ENCODE measurements at regions not wholly inside any gene's neighbourhood (a gene's known extent, or its start where the extent isn't known, plus 50 kb on each side); places are given as distances from the start of the nearest gene placed in this dataset.

DNA sequence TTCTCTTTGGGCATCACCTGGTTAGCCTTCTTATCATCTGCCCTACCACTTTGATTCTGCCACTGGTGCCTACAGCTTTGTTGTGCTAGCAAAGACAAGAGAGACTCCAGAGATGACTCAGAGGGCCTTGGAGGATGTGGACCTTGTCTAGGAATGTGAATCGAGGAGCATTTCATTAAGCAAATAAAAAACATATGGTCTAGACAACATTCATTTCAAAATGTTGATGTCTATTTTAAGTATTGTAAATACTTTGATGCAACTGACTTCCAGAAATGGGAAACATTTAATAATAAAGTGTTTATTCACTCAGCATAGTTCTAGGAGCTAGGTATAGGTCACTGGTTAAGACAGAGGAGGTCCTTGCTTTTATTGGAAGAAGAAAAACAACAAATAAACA lies 195.5 kb downstream of the CDCA7 start:
- TF ChIP-seq CTCF (conservative IDR thresholded peaks at IDR 0.05), result no peak
- Mint-ChIP-seq H3K36me3 (no peaks in the 10 kb centered on the region), H3K4me3 (no peak overlapping the region), H3K27ac (no peak overlapping the region), H3K27me3 (peaks cover 14% of the 10 kb centered on the region), H3K9me3 (peaks cover 14% of the 10 kb centered on the region), H3K4me1 (ENCODE audit: unreplicated experiment) (peaks cover 9% of the 10 kb centered on the region)
- no peak for DNase-seq (ENCODE audit: extremely low spot score, unreplicated experiment)

- DNase-seq (ENCODE audit: extremely low spot score, unreplicated experiment), result no peak
- Mint-ChIP-seq H3K4me1 (ENCODE audit: unreplicated experiment) (peaks cover 26% of the 10 kb centered on the region), H3K4me3 (no peak overlapping the region), H3K36me3 (no peaks in the 10 kb centered on the region), H3K9me3 (peaks cover 14% of the 10 kb centered on the region), H3K27me3 (peaks cover 13% of the 10 kb centered on the region), H3K27ac (no peak overlapping the region)
- TF ChIP-seq CTCF (conservative IDR thresholded peaks at IDR 0.05), result no peak
Observed at GRCh38 chr2:173552531-173552930, 197.9 kb downstream of the CDCA7 start.

GRCh38 chr2:173553593-173553992 lies 198.9 kb downstream of the CDCA7 start:
- Mint-ChIP-seq H3K27me3 (peaks cover 10% of the 10 kb centered on the region), H3K4me3 (no peak overlapping the region), H3K9me3 (peaks cover 14% of the 10 kb centered on the region), H3K4me1 (ENCODE audit: unreplicated experiment) (peaks cover 26% of the 10 kb centered on the region), H3K36me3 (no peaks in the 10 kb centered on the region), H3K27ac (no peak overlapping the region)
- no peak for TF ChIP-seq CTCF (conservative IDR thresholded peaks at IDR 0.05)
- DNase-seq (ENCODE audit: extremely low spot score, unreplicated experiment), result no peak

- Mint-ChIP-seq H3K36me3 (no peaks in the 10 kb centered on the region), H3K27me3 (peaks cover 10% of the 10 kb centered on the region), H3K9me3 (peaks cover 8% of the 10 kb centered on the region), H3K27ac (peak overlapping the region; percentile 0), H3K4me1 (ENCODE audit: unreplicated experiment) (peaks cover 26% of the 10 kb centered on the region), H3K4me3 (peak overlapping the region; percentile 23)
- no peak for DNase-seq (ENCODE audit: extremely low spot score, unreplicated experiment)
- TF ChIP-seq CTCF (conservative IDR thresholded peaks at IDR 0.05), result no peak
Observed at GRCh38 chr2:173555833-173556232, 201.2 kb downstream of the CDCA7 start.

DNA sequence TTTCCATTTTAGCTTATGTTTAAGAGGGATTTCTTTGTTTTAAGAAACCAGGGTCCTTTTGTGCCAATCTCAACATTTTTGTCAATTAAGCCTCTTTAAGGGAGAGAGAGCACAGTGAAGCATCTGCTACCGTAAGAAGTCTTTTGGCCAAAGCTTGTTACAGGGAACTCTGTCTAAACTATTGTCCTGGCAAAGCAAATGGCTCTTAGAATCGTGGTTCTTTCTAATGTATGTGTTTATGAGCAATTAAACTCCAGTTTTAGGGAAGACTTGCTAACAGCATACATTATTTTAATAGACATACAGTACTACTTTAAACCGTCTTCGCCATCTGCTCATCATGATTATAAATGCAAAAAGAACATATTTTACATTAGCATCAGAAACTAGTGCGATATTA lies 202.1 kb downstream of the CDCA7 start:
- no peak overlapping the region for H3K27ac Mint-ChIP-seq
- peaks cover 26% of the 10 kb centered on the region for H3K4me1 Mint-ChIP-seq (ENCODE audit: unreplicated experiment)
- DNase-seq (ENCODE audit: extremely low spot score, unreplicated experiment), result no peak
- no peaks in the 10 kb centered on the region for H3K36me3 Mint-ChIP-seq
- no peak for TF ChIP-seq CTCF (conservative IDR thresholded peaks at IDR 0.05)
- H3K9me3 Mint-ChIP-seq, result no peaks in the 10 kb centered on the region
- peaks cover 6% of the 10 kb centered on the region for H3K27me3 Mint-ChIP-seq
- H3K4me3 Mint-ChIP-seq, result peak overlapping the region; percentile 44

DNA sequence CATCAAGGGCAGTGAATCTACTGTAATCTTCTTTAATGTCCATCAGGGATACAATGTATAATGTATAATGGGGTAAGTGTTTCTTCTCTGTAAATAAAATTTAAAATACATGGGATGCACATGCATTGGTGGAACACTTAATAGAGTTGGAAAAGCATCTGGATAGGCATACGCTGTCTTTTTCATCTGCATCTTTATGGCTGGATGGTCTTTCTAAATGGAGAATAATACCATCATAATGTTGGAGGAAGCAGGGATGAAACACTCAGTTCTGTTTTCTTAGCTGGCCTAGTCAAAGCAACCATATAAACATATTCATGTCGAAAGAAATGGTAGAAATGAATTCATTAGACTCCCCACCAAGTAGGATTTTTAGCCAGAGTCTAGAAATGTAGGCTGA lies 202.8 kb downstream of the CDCA7 start:
- no peak for DNase-seq (ENCODE audit: extremely low spot score, unreplicated experiment)
- no peak overlapping the region for H3K27ac Mint-ChIP-seq
- H3K4me3 Mint-ChIP-seq, result no peak overlapping the region
- TF ChIP-seq CTCF (conservative IDR thresholded peaks at IDR 0.05), result no peak
- H3K27me3 Mint-ChIP-seq, result peaks cover 6% of the 10 kb centered on the region
- no peaks in the 10 kb centered on the region for H3K9me3 Mint-ChIP-seq
- peaks cover 26% of the 10 kb centered on the region for H3K4me1 Mint-ChIP-seq (ENCODE audit: unreplicated experiment)
- H3K36me3 Mint-ChIP-seq, result no peaks in the 10 kb centered on the region

Measured in type B pancreatic cell (in vitro differentiated cells).